ENCODE measurements at regions not wholly inside any gene's neighbourhood (a gene's known extent, or its start where the extent isn't known, plus 50 kb on each side); places are given as distances from the start of the nearest gene placed in this dataset.

- Histone ChIP-seq H3K27me3 (ENCODE audit: control insufficient read depth, extremely low read depth, insufficient read depth, low read length) (no peaks in the 10 kb centered on the region), H3K9me3 (ENCODE audit: control insufficient read depth, low read depth, low read length) (no peaks in the 10 kb centered on the region), H3K79me2 (ENCODE audit: control insufficient read depth, insufficient read depth, low read length) (no peaks in the 10 kb centered on the region), H3K9me1 (ENCODE audit: control insufficient read depth, extremely low read depth, insufficient read depth, low read length) (no peaks in the 10 kb centered on the region), H3K4me3 (ENCODE audit: control insufficient read depth in 2 of 3, extremely low read depth in 1 of 3, insufficient read depth in 2 of 3, low read depth in 1 of 3, low read length in 3 of 3) (no peak overlapping the region), H2AFZ (ENCODE audit: control insufficient read depth, low read length) (no peak overlapping the region), H4K20me1 (ENCODE audit: control insufficient read depth, extremely low read depth, insufficient read depth, low read length) (no peaks in the 10 kb centered on the region), H3K4me2 (ENCODE audit: control insufficient read depth, extremely low read depth, insufficient read depth, low read depth, low read length) (no peak overlapping the region), H3K27ac (ENCODE audit: control insufficient read depth, insufficient read depth, low read length) (no peak overlapping the region), H3K4me1 (ENCODE audit: control insufficient read depth, extremely low read depth, insufficient read depth, low read length) (no peaks in the 10 kb centered on the region), H3K9ac (ENCODE audit: control insufficient read depth, extremely low read depth, insufficient read depth, low read length) (no peak overlapping the region), H3K36me3 (ENCODE audit: control insufficient read depth in 2 of 2, extremely low read depth in 1 of 2, insufficient read depth in 2 of 2, low read length in 2 of 2) (no peaks in the 10 kb centered on the region)
- no peak for TF ChIP-seq EZH2 (IDR thresholded peaks at IDR 0.05; ENCODE audit: low read length)
- TF ChIP-seq CTCF (optimal IDR thresholded peaks at IDR 0.05 in 1 of 3, IDR thresholded peaks at IDR 0.05 in 1 of 3, conservative IDR thresholded peaks at IDR 0.05 in 1 of 3; ENCODE audit: extremely low read depth in 1 of 3, insufficient read depth in 2 of 3, low read length in 3 of 3): no peak
- no peak for FAIRE-seq
- dilution Hi-C loops (cut with MboI; ENCODE audit: extremely low pct_ligation_motif_present, low sequenced_read_pairs): no loop called here
- no peak for DNase-seq (ENCODE audit: low read depth, low spot score)
These were observed 300.7 kb upstream of the CELF2 start for GRCh38 chr10:10716972-10717371.

GRCh38 chr10:10722422-10722821 lies 295.2 kb upstream of the CELF2 start:
- no peaks in the 10 kb centered on the region for H3K9me3 ChIP-seq (ENCODE audit: control insufficient read depth, low read depth, low read length)
- no peak overlapping the region for H3K4me3 ChIP-seq (ENCODE audit: control insufficient read depth in 2 of 3, extremely low read depth in 1 of 3, insufficient read depth in 2 of 3, low read depth in 1 of 3, low read length in 3 of 3)
- no peak overlapping the region for H3K4me2 ChIP-seq (ENCODE audit: control insufficient read depth, extremely low read depth, insufficient read depth, low read depth, low read length)
- DNase-seq (ENCODE audit: low read depth, low spot score): no peak
- H3K4me1 ChIP-seq (ENCODE audit: control insufficient read depth, extremely low read depth, insufficient read depth, low read length): no peaks in the 10 kb centered on the region
- no peak overlapping the region for H3K27ac ChIP-seq (ENCODE audit: control insufficient read depth, insufficient read depth, low read length)
- H3K9ac ChIP-seq (ENCODE audit: control insufficient read depth, extremely low read depth, insufficient read depth, low read length): no peak overlapping the region
- H3K9me1 ChIP-seq (ENCODE audit: control insufficient read depth, extremely low read depth, insufficient read depth, low read length): no peaks in the 10 kb centered on the region
- H3K36me3 ChIP-seq (ENCODE audit: control insufficient read depth in 2 of 2, extremely low read depth in 1 of 2, insufficient read depth in 2 of 2, low read length in 2 of 2): no peaks in the 10 kb centered on the region
- no peaks in the 10 kb centered on the region for H3K27me3 ChIP-seq (ENCODE audit: control insufficient read depth, extremely low read depth, insufficient read depth, low read length)
- no peaks in the 10 kb centered on the region for H3K79me2 ChIP-seq (ENCODE audit: control insufficient read depth, insufficient read depth, low read length)
- no peaks in the 10 kb centered on the region for H4K20me1 ChIP-seq (ENCODE audit: control insufficient read depth, extremely low read depth, insufficient read depth, low read length)
- no peak overlapping the region for H2AFZ ChIP-seq (ENCODE audit: control insufficient read depth, low read length)
- TF ChIP-seq CTCF (optimal IDR thresholded peaks at IDR 0.05 in 1 of 3, IDR thresholded peaks at IDR 0.05 in 1 of 3, conservative IDR thresholded peaks at IDR 0.05 in 1 of 3; ENCODE audit: extremely low read depth in 1 of 3, insufficient read depth in 2 of 3, low read length in 3 of 3) (no peak), EZH2 (IDR thresholded peaks at IDR 0.05; ENCODE audit: low read length) (no peak)
- no peak for FAIRE-seq
- dilution Hi-C loops (cut with MboI; ENCODE audit: extremely low pct_ligation_motif_present, low sequenced_read_pairs): no loop called here
